Activated CD4-positive, alpha-beta T cell treated with anti-CD3 and anti-CD28 coated beads for 48 hours (primary cell): ENCODE measurements at regions not wholly inside any gene's neighbourhood (a gene's known extent, or its start where the extent isn't known, plus 50 kb on each side); places are given as distances from the start of the nearest gene placed in this dataset.
"Not testable (repeated sequence)": the region's sequence is repeated elsewhere in the genome, so short reads cannot be mapped to it uniquely, and the experiment has no call there.

ENCODE experiments used
- DNase-seq: peaks from one replicate; pipeline ENCODE4 v3.0.0-alpha.2; 2020

DNA sequence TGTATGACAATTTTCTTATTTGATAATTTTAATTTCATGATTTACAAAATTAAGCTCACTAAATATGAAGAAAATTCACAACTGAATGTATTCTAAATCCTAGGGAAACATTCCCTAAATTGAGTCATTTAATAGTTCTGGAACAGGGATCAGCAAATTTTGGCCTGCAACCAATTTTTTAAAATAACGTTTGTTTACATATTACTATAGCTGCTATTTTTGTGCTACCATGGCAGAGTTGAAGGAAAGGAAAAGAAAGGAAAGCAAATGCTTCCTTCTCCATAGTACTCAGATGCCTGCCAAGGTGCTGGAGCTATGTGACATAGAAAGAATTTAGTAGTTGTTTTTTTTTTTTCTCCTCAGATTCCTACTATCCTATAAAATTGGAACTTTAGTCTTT, 1307.7 kb upstream of the LRRTM3 start:
- DNase-seq = no peak

DNA sequence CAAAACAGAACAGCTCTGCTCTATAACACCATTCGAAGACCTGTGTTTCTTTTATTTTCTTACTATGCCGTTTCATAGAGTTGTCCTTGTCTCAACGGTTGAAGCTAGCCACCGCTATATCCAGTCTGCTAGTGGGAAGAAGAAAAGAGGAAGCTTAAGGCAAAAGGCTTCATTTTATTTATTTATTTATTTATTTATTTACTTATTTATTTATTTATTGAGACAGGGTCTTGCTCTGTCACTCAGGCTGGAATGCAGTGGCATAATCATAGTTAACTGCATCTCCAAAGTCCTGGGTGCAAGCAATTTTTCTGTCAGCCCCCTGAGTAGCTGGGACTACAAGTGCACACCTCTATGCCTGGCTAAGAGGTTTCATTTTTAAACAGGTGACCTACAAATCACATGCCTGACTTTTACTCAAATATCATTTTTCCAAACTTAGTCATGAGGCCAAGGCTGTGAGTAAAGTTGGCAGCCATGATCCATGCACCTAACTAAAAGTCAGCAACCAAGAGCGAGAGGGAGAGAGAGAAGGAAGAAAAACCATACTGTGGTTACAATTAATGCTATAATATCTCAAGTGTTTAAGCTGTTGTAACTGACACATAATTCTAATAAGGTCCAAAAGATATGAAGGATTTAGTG, 1305.3 kb upstream of the LRRTM3 start:
- no peak for DNase-seq

DNA sequence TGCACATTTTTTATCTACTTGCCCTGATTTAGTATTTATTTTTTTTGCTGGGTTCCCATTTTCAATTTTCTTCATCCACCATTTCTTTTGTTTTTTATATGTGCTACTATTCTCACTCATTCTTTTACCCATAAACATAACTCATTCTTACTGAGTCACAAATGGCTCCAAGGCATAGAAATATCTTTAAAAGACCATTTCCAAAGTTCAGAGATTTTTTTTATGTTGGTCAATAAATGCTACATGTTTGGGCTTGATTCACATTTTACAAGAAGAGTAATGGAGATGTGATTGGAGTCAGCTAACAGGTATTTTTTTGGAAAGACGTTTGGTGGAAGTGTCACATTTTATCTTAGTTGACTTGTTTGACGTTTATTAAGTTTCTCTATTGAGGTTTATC, 1303.2 kb upstream of the LRRTM3 start:
- DNase-seq = no peak

DNA sequence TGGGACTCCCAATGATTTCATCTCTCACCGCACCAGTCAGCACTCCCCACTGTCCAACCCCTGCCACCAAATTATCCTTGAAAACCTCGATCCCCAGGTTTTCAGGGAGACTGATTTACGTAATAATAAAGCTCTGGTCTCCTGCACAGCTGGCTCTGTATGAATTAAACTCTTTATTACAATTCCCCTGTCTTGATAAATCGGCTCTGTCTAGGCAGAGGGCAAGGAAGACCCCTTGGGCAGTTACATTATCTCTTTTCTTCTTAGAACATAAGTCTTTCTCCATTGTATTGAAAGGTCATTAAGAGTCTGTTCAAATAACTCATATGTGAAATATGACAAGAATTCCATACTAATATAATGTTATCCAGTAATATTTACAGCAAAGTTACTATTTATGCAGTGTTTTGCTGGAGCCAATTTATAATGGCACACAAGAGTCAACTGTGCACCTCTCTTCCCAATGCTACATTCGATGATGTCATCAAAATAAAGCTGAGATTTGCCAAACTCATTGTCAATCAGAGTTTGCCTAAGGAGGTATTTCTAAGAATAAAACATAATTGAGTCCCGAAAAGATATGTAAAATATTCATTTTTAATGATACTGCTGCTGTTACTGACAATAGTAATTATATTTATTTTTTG, 1297.2 kb upstream of the LRRTM3 start:
- DNase-seq = no peak

DNA sequence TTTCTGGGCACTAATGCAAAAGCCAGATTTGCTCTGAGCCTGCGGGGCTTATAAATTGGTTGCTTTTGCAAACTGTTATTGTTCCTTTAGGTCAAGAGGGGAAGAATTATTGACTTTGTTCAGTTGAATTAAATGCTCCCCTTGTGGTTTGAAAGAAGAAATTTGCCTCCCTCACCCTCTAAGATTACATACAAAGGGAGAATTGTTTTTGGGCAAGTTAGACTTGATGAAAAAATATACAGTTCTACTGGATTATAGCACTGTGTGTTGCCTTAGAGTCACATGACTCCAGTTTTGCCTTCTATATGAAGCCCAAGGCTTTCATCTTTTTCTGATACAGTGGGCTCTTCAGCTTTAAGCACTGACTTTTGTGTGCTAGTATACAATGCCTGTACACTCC, 1265.8 kb upstream of the LRRTM3 start:
- DNase-seq = no peak

DNA sequence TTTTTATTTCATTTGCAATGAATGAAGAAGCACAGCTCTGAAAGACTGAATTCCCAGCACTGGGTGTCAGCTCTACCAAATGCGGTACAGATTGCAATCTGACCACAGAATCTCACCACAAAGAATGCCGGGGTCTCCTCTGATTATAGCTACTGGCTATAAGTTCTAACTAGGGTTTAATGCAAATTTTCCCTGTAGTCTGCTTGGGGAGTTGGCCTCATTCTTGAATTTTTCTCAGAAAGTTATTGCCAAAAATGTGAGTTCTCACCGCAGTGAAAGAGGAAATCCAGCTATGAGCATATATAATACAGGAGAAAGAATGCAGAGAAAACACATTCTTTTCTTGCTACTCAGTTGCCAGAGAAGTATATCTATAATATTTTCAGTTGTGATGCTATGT, 1255.7 kb upstream of the LRRTM3 start:
- DNase-seq = no peak

DNA sequence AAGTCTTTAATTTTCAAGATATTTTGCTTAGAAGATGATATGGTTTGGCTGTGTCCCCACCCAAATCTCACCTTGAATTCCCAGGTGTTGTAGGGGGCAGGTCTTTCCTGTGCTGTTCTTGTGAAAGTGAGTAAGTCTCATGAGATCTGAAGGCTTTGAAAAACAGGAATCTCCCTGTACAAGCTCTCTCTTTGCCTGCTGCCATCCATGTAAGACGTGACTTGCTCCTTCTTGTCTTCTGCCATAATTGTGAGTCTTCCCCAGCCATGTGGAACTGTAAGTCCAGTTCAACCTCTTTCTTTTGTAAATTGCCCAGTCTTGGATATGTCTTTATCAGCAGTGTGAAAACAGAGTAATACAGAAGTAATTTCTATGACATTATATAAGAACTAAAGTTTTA, 1255.2 kb upstream of the LRRTM3 start:
- not testable (repeated sequence) for DNase-seq

DNA sequence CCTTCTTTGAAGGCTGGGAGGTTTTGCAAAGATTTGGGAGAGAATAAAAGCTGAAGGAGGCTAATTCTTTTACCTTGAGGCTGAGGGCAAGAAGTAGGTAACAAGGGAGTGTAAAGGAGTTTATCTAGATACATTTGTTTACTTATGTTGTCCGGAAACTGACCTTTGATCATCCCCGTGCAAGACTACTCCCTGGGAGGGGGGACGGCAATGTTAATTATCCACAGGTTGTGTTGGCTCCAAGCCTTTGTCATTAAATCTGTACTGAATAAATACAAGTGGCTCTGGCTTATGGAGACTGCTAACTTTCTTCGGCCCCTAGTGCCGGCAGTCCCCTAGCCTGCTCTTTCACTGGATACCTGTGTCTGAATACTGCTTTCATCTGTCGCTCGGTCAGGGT, 1250.6 kb upstream of the LRRTM3 start:
- no peak for DNase-seq

DNA sequence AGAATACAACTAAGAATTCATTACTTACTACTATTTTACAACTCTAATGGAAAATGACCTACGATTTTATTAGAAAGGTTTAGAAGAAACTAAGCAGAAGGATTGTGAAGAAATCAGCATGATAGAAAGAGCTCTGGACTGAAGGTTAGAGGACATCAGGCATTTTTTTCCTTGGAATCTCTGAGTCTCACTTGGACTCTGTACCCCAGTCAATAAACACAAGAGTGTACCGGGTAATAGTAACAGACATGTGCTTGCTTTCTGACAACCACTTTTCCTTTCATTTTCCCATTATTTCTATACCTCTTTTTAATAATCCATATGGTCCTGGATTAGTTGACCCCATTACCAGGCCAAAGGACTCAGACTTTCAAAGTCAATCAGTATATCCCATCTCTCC, 1240.9 kb upstream of the LRRTM3 start:
- DNase-seq = no peak

DNA sequence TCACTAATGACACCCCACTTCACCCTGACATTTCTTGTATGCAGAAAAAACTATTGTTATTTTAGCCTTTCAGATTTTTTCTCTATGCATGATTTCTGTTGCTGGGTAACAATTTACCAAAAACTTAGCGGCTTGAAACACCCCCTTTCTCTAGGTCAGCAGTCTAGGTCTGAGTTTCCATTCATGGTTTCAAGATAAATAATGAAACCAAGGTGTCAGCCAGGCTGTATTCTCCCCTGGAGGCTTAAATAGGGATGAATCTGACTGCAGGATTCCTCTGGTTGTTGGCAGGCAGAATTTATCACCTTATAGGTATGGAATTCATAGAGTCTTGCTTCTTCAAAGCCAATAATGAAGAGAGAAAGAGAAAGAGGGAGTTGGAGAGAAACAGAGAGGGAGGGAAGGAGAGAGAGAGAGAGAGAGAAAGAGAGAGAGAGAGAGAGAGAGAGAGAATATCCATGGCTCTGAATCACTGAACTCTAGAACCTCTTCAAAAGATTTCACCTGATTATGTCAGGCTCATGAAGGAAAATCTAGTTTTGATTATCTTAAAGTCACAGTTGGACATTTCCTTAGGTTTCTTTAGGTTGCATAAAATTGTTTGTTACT, 1224.6 kb upstream of the LRRTM3 start:
- no peak for DNase-seq

DNA sequence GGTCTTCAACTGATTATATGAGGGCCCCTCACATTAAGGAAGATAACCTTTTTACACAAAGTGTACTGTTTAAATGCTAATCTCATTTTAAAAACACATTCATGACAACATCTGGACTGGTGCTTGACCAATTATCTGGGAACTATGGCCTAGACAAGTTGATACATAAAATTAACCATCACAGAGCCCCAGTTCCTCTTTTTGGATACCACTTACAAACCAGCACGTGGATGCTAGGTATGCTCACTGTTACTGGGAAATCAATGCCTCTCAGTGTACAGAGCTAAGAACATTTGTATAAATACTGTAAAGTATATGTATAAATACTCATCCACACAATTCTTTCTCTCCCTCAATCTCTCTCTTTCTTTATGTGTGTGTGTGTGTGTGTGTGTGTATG, 1217.8 kb upstream of the LRRTM3 start:
- no peak for DNase-seq

DNA sequence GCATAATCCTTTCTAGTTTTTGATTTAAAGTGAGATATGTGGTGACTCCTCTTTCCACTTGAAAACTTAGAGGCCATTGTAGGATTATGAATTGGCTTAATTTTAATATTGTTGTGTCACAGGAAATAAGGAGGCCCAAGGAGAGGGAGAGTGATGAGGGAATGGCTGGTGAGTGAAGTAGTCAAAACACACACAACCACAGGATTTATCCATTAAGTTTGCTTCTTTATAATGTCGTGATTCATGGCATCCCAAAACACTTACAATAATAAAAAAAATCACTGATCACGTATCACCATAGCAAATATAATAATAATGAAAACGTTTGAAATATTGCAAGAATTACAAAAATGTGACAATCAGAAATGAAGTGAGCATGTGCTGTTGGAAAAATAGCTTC, 1215.5 kb upstream of the LRRTM3 start:
- no peak for DNase-seq

DNA sequence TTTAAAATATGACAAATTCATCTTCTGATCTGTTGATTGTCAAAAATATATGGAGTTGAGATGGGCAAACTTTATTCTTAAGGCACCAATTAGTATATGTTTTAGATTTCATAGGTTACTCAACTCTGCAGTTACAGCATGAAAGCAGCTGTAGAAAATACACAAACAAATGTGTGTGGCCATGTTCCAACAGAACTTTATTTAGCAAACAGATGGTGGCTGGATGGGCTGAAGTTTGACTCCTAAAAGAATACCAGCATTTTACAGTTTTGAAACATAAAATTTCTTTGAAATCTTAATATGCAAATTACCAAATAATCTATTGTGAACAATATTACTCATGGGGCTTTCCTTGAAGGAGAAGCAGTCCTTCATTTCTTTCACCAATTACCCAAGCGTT, 1206.0 kb upstream of the LRRTM3 start:
- DNase-seq = no peak

DNA sequence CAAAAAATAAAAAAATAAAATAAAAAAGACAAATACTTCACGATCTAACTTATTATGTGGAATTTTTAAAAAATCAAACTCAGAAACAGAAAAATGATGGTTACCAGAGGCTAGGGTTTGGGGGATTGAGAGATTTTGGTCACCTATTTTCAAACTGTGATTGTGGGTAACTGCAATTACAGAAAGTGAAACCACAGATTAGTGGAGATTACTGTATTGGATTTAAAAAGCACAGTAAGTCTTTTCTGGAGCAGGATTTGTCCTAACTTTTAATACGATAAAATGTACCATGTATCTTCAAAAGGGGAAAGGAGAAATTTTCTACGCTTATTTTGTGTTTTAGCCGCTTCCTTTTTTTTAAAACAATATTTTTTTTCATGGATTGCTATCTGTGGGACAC, 1204.9 kb upstream of the LRRTM3 start:
- DNase-seq = no peak

DNA sequence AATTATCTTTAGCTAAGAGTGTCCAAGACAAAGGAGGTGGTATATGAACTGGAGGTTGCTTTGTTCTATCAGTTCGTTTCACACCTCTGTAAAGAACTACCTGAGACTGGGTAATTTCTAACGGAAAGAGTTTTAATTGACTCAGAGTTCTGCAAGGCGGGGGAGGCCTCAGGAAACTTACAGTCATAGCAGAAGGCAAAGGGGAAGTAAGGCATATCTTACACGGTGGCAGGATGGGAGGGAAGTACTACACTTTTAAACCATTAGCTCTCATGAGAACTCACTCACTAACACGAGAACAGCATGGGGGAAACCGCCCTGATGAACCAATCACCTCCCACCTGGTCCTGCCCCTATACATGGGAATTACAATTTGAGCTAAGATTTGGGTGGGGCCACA, 1202.3 kb upstream of the LRRTM3 start:
- no peak for DNase-seq

DNA sequence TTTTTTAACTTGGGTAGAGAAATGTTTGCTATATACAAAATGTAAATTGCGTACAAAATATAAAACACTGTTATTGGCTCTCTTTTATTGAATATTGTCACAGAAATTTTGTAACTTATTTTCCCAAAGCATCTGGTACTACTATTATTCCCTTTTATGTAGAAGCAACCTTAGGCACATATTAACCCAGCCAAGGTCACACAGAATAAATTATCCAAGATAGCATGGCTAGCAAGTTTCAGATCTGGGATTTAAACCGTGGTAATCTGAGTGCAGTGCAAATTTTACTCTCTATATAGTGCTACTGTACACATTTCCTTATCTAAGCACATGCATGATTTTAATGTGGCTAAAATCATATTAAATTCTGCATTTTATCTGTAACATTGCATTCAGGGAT, 1190.5 kb upstream of the LRRTM3 start:
- no peak for DNase-seq

DNA sequence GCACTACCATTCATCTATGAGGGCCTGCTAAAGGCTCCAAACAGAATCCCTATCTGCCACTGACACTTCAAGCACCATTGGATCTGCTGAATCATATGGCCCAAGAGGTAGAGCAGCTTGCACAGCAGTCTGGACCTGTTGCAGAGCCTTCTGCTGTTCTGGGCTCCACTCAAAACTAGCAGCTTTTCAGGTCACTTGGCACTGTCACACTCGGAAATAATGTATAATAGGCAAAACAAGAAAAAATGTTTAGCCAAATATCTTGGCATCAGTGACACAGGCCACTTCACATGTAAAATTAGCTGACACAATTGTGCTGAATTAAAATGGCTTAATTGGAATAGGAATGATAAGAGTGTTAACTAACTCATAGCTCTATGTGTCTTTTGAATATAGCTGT, 1182.9 kb upstream of the LRRTM3 start:
- no peak for DNase-seq

DNA sequence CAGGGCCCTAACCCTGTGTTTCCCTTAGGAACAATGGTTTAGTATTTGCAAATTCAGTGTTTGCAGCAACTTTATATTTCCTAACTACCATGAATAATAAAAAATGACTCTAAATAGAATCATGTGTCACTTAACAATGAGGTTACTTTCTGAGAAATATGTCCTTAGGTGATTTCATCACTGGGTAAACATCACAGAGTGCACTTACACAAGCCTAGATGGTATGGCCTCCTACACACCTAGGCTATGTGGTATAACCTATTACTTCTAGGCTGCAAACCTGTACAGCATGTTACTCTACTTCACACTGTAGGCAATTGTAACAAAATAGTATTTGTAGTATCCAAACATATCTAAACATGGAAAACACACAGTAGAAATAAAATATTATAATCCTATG, 1174.6 kb upstream of the LRRTM3 start:
- DNase-seq = no peak

DNA sequence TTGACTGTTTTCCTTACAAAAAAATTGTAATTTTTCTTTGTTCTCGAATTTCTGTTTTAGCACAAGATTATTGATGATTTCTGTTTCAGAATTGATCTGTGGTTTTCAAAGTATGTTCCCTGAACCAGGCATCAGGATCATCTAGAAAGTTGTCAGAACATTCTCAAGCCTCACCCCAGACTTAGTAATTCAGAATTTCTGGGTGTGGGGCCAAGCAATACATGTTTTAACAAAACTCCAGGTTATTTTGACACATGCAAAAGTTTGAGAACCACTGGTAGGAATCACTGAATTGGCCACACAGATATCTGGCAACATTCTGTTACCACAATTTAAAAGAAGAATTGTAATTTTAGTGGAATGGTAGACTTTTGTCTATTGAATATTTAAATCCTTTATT, 1173.9 kb upstream of the LRRTM3 start:
- DNase-seq = no peak

DNA sequence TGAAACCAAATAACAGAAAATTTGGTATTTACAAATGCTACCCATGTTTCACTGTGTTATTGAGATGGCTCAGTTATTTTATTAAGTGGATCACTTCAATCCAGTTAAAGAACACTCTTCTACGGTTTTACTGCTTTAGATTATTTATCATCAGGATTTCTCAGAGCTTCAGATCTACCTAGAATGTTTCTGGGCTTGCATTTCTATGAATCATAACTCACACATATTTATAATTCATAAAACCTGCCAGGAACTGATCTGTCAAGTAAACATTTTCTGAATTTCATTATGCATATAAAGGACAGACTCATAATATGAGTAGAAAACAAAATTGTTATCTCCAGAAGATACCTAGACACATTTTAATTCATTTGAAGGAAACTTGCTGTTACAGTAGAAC, 1172.3 kb upstream of the LRRTM3 start:
- no peak for DNase-seq

DNA sequence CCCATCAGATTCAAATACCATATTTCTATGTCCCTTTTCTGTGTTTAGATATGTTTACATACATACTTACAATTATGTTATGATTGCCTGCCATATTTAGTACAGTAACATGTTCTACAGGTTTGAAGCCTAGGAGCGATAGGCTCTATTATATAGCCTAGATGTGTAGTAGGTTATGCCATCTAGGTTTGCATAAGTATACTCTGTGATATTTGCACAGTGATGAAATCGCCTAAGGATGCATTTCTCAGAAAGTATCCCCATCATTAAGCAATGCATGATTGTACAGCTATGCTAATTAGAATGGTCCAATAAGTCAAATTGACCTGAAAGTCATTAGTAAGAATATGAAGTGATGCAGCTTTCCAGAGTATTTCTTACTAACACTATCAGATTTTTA, 1171.7 kb upstream of the LRRTM3 start:
- no peak for DNase-seq

DNA sequence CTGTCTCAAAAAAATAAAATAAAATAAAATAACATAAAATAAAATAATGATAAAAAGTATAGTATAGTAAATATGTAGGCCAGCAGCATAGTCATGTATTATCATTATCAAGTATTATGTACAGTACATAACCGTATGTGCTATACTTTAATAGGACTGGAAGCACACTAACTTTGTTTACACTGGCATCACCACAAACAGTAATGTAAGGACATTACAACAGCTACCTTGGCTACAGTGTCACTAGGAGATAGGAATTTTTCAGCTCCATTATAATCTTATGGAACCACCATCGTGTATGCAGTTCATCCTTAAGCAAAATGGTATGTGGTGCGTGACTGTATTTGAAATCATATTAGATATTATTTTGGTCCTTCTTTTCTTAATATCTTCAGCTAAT, 1163.5 kb upstream of the LRRTM3 start:
- no peak for DNase-seq

DNA sequence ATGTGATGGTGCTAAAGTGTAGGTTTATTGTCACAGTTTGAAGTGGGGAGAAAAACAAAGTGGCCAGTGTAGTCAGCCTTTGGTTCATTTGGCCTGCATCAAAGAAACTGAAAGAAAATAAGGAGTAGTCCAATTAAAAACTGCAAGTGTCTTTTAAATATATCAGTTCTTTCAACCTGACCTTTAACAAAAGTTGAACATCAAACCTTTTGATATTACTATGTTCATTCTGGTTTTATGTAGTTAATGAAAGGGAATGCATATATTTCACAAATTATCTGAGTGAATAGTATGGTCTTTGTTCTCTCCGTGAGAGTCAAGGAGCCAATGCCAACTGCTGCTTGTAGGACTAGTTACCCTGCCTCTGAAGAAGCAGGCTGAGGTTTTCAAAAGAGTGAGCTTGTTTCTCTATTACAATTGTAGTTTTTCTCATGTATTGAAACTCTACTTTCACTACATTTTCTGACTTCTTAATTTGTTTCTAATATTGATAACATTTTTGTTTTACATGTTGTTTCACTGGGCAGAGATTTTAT, 1160.8 kb upstream of the LRRTM3 start:
- no peak for DNase-seq

DNA sequence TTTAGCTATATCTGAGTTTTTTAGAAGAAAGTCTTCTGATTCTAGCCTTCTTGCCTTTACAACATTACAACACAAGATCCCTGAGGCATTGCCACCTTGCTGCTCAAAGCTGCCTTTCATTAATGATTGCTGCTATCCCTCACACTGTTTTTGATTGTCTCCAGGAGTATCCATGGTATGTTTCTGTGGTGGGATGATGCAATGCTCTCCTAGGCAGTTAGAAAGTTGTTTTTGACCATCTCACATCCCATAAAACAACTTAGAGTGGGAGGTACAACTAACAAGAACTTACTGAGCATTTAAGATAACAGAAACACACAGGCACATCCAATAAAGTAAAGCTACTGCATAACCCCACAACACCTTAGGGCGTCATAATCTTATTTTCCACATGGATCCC, 1156.0 kb upstream of the LRRTM3 start:
- DNase-seq = no peak

DNA sequence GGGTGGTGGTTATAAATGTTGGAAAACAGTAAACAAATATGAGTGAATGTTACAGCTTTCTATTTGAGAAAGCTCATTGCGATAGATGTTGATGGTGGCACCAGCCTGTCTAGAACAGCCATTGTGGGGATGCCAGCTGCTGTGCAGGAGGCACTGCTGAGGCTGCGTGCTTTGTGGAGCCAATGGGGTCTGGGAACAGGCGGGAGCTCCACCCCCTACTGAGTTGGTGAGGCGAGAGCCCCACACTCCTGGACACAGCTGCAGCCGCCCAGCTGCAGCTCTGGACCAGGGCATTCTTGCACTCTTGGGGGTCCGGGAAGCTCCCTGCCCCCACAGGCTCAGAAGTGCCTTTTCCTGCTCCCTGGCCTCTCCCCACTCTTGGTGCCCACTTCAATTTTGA, 1147.1 kb upstream of the LRRTM3 start:
- DNase-seq = no peak
